Hypothalamus (tissue), 51 donors: ENCODE measurements at regions not wholly inside any gene's neighbourhood (a gene's known extent, or its start where the extent isn't known, plus 50 kb on each side); places are given as distances from the start of the nearest gene placed in this dataset.

ENCODE experiments used
- DNase-seq, 51 donors: peaks; one replicate each; lab custom pipeline; 2025; lab: John Stamatoyannopoulos, UW

GRCh38 chr5:114221807-114222206, 140.1 kb upstream of the KCNN2 start:
- DNase-seq: no peak

DNA sequence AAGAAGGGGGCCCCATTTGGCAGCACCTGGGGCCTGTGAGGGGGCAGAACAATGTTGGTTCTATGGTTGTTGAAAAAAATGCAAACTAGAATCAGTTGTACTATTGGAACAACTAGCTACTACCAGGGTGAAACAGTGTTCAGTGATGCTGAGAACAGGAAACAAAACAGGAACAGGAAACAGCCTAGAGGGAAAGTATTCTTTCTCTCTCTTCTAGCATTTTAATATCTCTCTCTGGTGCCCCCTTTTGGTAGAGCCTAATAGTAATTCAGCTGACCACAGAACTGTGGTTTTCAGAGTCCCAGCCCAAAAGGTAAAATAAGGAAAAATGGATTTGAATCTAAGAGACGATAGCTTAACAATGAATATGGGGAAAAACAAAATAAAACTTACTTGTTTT, 138.0 kb upstream of the KCNN2 start:
- DNase-seq: no peak

- no peak for DNase-seq
Observed at GRCh38 chr5:114237766-114238165, 124.1 kb upstream of the KCNN2 start.

- no peak for DNase-seq
Observed at GRCh38 chr5:114238771-114239313, 123.0 kb upstream of the KCNN2 start.

- no peak for DNase-seq
Observed at GRCh38 chr5:114243281-114243971, 118.4 kb upstream of the KCNN2 start.

DNA sequence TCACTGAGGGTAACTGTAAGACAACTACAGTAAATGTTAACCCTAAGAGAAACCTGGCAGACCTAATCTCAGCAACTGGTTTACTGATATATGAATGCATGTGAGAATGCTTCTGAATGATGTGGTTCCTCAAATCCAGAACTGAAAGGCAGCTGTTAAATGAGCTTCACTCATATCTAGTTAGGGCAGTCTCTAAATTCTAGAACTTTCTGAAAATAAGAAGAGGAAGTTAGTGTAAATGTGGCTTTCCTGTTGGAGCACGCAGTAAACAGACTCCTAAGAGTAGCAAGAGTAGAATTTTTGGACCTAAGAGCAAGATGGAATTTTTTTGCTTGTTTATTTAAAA, 117.9 kb upstream of the KCNN2 start:
- DNase-seq: no peak

GRCh38 chr5:114249823-114250222, 112.0 kb upstream of the KCNN2 start:
- DNase-seq: no peak

DNA sequence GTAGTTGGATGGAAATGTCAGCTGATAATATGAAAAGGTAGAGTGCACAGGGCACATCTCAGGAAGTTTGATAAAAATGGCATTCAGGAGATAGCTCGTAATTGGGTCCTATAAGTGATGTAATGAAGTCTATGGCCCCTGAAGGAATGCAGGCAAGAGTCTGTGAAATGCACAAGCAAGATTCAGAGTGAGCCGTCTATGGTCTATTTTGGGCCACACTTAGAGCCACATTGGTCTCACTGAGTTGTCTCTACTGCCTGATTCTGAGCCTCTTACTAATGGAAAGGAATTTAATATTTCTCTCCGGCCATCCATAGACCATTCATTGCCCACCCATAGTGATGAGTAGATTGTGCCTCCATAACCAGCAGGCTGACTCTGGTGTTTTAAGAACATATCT, 111.3 kb upstream of the KCNN2 start:
- DNase-seq: no peak

GRCh38 chr5:114252226-114252625, 109.6 kb upstream of the KCNN2 start:
- no peak for DNase-seq

DNA sequence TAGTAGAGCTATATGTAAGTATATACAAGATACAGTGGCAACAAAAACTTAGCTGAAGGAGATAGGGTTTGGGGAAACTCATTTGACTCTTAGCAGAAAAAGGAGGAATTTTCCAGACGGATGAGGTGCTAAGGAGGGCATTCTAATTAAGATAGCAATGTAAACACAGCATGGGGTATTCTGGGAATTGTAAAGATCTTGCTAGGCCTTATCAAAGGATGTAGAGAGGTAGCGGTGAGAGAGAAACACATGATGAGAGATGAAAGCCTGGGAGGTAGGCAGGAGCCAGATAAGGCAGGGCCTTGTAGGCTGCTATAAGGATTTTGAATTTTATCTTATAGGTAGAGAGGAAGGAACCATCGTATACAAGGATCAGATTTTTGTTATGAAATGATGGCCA, 106.6 kb upstream of the KCNN2 start:
- DNase-seq: no peak

DNA sequence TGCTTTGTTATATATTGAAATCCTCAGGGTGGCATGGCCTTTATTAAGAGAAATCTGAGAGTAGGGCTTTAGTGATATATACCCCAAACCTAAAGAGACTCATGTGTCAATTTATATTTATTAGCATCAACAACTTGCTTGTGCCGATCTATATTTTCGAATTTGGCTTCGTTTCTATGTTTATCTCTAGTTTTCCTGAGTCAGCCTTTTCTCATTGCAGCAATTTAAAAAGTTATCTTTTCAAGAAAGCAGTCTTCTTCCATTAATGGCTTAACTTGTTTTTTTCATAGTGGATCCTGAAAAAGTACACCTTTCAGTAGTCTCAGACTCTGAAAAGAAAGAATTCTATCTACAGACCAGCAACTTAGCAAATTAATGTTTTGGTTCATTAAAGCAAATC, 99.9 kb upstream of the KCNN2 start:
- no peak for DNase-seq

DNA sequence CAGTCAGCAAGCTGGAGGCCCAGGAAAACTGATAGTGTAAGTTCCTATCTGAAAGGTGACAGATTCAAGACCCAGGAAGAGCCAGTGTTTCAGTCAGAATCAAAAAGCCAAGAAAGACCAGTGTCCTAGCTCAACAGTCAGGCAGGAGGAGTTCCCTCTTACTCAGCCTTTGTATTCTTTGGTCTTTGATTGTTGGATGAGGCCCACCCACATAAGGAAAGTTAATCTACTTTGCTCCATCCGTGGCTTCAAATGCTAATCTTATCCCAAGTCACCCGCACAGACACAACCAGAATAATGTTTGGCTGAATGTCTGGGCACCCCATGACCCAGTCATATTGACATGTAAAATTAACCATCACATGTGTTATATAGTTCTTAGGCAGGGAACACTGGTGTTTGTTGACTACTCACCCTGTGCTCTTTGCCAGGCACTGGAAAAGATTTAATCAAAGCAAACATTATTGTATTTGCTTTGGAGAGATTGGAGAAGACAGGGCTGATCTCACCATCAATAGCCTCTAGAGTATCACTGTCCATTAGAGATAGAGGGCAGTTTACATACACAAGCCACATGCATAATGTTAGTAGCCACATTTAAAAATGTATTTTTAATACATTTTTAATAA, 96.3 kb upstream of the KCNN2 start:
- DNase-seq: no peak

GRCh38 chr5:114266374-114266773, 95.5 kb upstream of the KCNN2 start:
- DNase-seq: no peak

- no peak for DNase-seq
Observed at GRCh38 chr5:114296191-114296590, 65.7 kb upstream of the KCNN2 start.

- DNase-seq: no peak
Observed at GRCh38 chr5:114297915-114298314, 64.0 kb upstream of the KCNN2 start.

DNA sequence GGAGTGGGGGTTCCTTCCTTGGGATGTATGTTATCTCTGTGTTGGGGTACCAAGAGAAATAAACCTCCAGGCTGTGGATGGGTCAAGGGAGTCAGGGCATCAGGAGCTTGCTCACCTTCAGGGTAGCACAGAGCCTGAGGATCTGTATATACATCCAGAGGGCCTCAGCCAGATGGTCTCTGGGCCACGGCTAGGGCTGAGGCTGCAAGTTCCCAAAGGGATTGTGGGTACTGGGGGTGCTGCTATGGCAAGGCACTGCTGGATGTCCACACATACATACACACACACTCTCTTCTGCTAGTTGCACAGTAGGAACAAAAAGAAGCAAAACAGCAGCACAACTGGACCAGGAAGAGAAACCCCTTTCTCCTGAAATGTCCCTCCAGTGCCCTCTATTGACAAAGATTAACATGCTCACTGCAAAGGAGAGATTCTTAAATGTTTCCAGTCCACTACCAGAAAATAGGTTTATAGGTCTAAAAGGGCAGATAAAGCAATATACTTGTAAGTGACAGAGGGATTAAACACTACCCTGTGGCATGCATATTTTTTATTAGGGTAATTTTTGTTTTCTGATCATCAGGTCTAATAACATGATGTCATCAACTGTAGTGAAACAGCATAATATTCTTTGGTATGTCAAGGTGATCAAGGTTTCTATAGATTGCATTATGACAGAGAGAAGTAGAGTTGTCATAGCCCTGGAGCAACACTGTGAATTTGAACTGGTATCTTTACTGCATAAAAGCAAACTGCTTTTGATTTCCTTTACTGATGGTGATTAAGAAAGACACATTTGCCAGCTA, 56.3 kb upstream of the KCNN2 start:
- no peak for DNase-seq

DNA sequence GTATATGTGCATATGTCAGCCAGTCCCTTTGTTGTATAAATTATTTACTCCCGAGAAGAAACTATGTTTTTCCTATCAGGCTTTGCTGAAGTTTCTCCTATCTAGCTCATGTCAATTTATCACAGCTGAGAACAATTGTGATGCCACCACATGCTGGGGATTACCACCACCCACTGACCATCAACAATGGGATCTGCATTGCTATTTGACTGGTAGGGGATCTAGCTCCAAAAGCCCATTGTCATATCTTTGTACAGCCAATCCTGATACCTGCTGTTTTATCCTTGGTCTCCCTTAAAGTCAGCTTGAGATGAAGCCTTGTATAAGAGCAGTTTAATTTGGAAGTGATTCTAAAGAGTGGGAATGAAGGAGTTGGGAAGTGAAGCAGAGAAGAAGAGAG, 53.9 kb upstream of the KCNN2 start:
- no peak for DNase-seq

GRCh38 chr5:114308508-114308907, 53.4 kb upstream of the KCNN2 start:
- DNase-seq: no peak

- DNase-seq: no peak
Observed at GRCh38 chr5:114310666-114311065, 51.2 kb upstream of the KCNN2 start.

DNA sequence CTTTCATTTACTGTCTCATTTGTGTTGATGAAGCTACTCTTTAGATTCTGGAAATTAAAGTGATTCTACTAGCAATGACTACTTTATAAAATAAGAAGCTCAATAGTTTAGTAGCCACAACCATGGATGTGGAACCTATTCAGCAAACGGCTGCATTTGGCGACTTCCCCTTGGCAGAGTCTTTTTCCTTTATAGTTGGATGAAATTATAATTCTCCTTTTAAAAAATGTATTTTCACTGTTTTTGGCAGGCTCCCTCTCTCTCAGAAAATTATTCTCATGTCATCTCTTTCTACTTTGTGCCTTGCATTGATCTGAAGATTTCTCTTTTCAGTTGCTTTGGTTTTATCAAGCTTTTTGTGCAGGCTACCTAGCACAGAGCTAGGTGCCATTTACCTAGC, 50.6 kb upstream of the KCNN2 start:
- no peak for DNase-seq

DNA sequence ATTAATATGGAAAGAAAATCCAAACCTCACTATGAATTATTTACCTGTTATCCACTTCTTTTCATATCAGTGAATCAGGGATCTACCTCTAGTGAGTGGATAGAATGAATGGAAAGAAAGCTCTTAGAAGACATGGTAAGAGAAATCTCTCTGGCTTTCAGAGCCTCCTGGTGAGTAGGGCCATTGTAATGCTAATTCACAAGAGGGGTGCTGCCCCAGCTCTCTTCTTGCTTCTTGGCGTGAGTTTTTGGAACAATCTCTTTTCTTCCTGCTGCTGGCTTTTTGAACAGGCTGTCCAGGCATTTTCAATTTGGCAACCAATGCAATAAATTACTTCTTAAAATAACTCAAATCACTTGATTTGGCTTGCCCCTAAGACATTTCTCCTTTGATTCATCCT, 49.9 kb upstream of the KCNN2 start:
- DNase-seq: peak in 10 of 51 donors; percentile 2 to 39 (median 6)
